ENCODE measurements at regions not wholly inside any gene's neighbourhood (a gene's known extent, or its start where the extent isn't known, plus 50 kb on each side); places are given as distances from the start of the nearest gene placed in this dataset.

GRCh38 chr3:139243710-139244109, 100.1 kb upstream of the MRPS22 start:
- H3K4me3 Mint-ChIP-seq, result no peak overlapping the region
- no peaks in the 10 kb centered on the region for H3K36me3 Mint-ChIP-seq (ENCODE audit: low read depth)
- no peak overlapping the region for H3K27ac Mint-ChIP-seq
- H3K4me1 Mint-ChIP-seq (ENCODE audit: low read depth), result no peaks in the 10 kb centered on the region
- no peaks in the 10 kb centered on the region for H3K9me3 Mint-ChIP-seq
- no peak for DNase-seq
- H3K27me3 Mint-ChIP-seq, result peaks cover 30% of the 10 kb centered on the region

GRCh38 chr3:139248593-139249255, 95.1 kb upstream of the MRPS22 start:
- Mint-ChIP-seq H3K27ac (no peak overlapping the region), H3K4me1 (ENCODE audit: low read depth) (no peaks in the 10 kb centered on the region), H3K4me3 (no peak overlapping the region), H3K36me3 (ENCODE audit: low read depth) (no peaks in the 10 kb centered on the region), H3K27me3 (peaks cover 33% of the 10 kb centered on the region), H3K9me3 (no peaks in the 10 kb centered on the region)
- no peak for DNase-seq

GRCh38 chr3:139251529-139251928, 92.3 kb upstream of the MRPS22 start:
- Mint-ChIP-seq H3K4me3 (no peak overlapping the region), H3K36me3 (ENCODE audit: low read depth) (no peaks in the 10 kb centered on the region), H3K27me3 (peaks cover 26% of the 10 kb centered on the region), H3K4me1 (ENCODE audit: low read depth) (no peaks in the 10 kb centered on the region), H3K27ac (no peak overlapping the region), H3K9me3 (no peaks in the 10 kb centered on the region)
- no peak for DNase-seq

- peaks cover 21% of the 10 kb centered on the region for H3K27me3 Mint-ChIP-seq
- no peaks in the 10 kb centered on the region for H3K4me1 Mint-ChIP-seq (ENCODE audit: low read depth)
- H3K27ac Mint-ChIP-seq, result no peak overlapping the region
- no peaks in the 10 kb centered on the region for H3K36me3 Mint-ChIP-seq (ENCODE audit: low read depth)
- no peaks in the 10 kb centered on the region for H3K9me3 Mint-ChIP-seq
- DNase-seq, result no peak
- H3K4me3 Mint-ChIP-seq, result no peak overlapping the region
Observed at GRCh38 chr3:139252719-139253118, 91.1 kb upstream of the MRPS22 start.

GRCh38 chr3:139258276-139258675, 85.5 kb upstream of the MRPS22 start:
- no peaks in the 10 kb centered on the region for H3K9me3 Mint-ChIP-seq
- H3K27me3 Mint-ChIP-seq, result peaks cover 10% of the 10 kb centered on the region

GRCh38 chr3:139259398-139259797, 84.4 kb upstream of the MRPS22 start:
- peaks cover 10% of the 10 kb centered on the region for H3K27me3 Mint-ChIP-seq
- H3K27ac Mint-ChIP-seq, result no peak overlapping the region
- DNase-seq, result no peak

More at GRCh38 chr3:139258276-139258675, 85.5 kb upstream of the MRPS22 start:
- Mint-ChIP-seq H3K4me3 (no peak overlapping the region), H3K4me1 (ENCODE audit: low read depth) (no peaks in the 10 kb centered on the region), H3K27ac (no peak overlapping the region), H3K36me3 (ENCODE audit: low read depth) (no peaks in the 10 kb centered on the region)
- no peak for DNase-seq

GRCh38 chr3:139260041-139260486, 83.8 kb upstream of the MRPS22 start:
- no peak overlapping the region for H3K4me3 Mint-ChIP-seq
- H3K4me1 Mint-ChIP-seq (ENCODE audit: low read depth), result no peaks in the 10 kb centered on the region
- H3K9me3 Mint-ChIP-seq, result no peaks in the 10 kb centered on the region
- DNase-seq, result no peak
- peaks cover 10% of the 10 kb centered on the region for H3K27me3 Mint-ChIP-seq
- no peak overlapping the region for H3K27ac Mint-ChIP-seq
- H3K36me3 Mint-ChIP-seq (ENCODE audit: low read depth), result no peaks in the 10 kb centered on the region

More at GRCh38 chr3:139259398-139259797, 84.4 kb upstream of the MRPS22 start:
- H3K9me3 Mint-ChIP-seq, result no peaks in the 10 kb centered on the region
- no peak overlapping the region for H3K4me3 Mint-ChIP-seq
- H3K4me1 Mint-ChIP-seq (ENCODE audit: low read depth), result no peaks in the 10 kb centered on the region
- no peaks in the 10 kb centered on the region for H3K36me3 Mint-ChIP-seq (ENCODE audit: low read depth)

- Mint-ChIP-seq H3K27me3 (peaks cover 10% of the 10 kb centered on the region), H3K4me1 (ENCODE audit: low read depth) (no peaks in the 10 kb centered on the region), H3K36me3 (ENCODE audit: low read depth) (no peaks in the 10 kb centered on the region), H3K9me3 (no peaks in the 10 kb centered on the region), H3K27ac (no peak overlapping the region), H3K4me3 (no peak overlapping the region)
- DNase-seq, result no peak
Observed at GRCh38 chr3:139260793-139261736, 82.8 kb upstream of the MRPS22 start.

GRCh38 chr3:139261754-139262586, 81.8 kb upstream of the MRPS22 start:
- Mint-ChIP-seq H3K4me3 (no peak overlapping the region), H3K9me3 (no peaks in the 10 kb centered on the region), H3K27ac (no peak overlapping the region), H3K4me1 (ENCODE audit: low read depth) (no peaks in the 10 kb centered on the region), H3K36me3 (ENCODE audit: low read depth) (no peaks in the 10 kb centered on the region), H3K27me3 (peaks cover 10% of the 10 kb centered on the region)
- no peak for DNase-seq

GRCh38 chr3:139263798-139264197, 80.0 kb upstream of the MRPS22 start:
- no peaks in the 10 kb centered on the region for H3K36me3 Mint-ChIP-seq (ENCODE audit: low read depth)
- no peak overlapping the region for H3K4me3 Mint-ChIP-seq
- H3K4me1 Mint-ChIP-seq (ENCODE audit: low read depth), result no peaks in the 10 kb centered on the region
- peaks cover under 1% of the 10 kb centered on the region for H3K27me3 Mint-ChIP-seq
- H3K27ac Mint-ChIP-seq, result no peak overlapping the region
- H3K9me3 Mint-ChIP-seq, result no peaks in the 10 kb centered on the region
- DNase-seq, result no peak

GRCh38 chr3:139264375-139264774, 79.4 kb upstream of the MRPS22 start:
- DNase-seq, result no peak
- no peaks in the 10 kb centered on the region for H3K4me1 Mint-ChIP-seq (ENCODE audit: low read depth)
- H3K9me3 Mint-ChIP-seq, result no peaks in the 10 kb centered on the region
- no peaks in the 10 kb centered on the region for H3K36me3 Mint-ChIP-seq (ENCODE audit: low read depth)
- no peaks in the 10 kb centered on the region for H3K27me3 Mint-ChIP-seq
- H3K4me3 Mint-ChIP-seq, result no peak overlapping the region
- H3K27ac Mint-ChIP-seq, result no peak overlapping the region

GRCh38 chr3:139265131-139266016, 78.4 kb upstream of the MRPS22 start:
- Mint-ChIP-seq H3K4me3 (no peak overlapping the region), H3K4me1 (ENCODE audit: low read depth) (no peaks in the 10 kb centered on the region), H3K9me3 (no peaks in the 10 kb centered on the region), H3K27ac (no peak overlapping the region), H3K27me3 (peaks cover 6% of the 10 kb centered on the region), H3K36me3 (ENCODE audit: low read depth) (no peaks in the 10 kb centered on the region)
- no peak for DNase-seq

- H3K4me1 Mint-ChIP-seq (ENCODE audit: low read depth), result no peaks in the 10 kb centered on the region
- no peaks in the 10 kb centered on the region for H3K9me3 Mint-ChIP-seq
Observed at GRCh38 chr3:139267300-139268246, 76.2 kb upstream of the MRPS22 start.

More at GRCh38 chr3:139267300-139268246, 76.2 kb upstream of the MRPS22 start:
- no peak for DNase-seq
- H3K36me3 Mint-ChIP-seq (ENCODE audit: low read depth), result no peaks in the 10 kb centered on the region
- no peak overlapping the region for H3K27ac Mint-ChIP-seq
- peaks cover 17% of the 10 kb centered on the region for H3K27me3 Mint-ChIP-seq
- H3K4me3 Mint-ChIP-seq, result no peak overlapping the region
